T1000 (cell line): ENCODE measurements at regions not wholly inside any gene's neighbourhood (a gene's known extent, or its start where the extent isn't known, plus 50 kb on each side); places are given as distances from the start of the nearest gene placed in this dataset.
A peak's percentile ranks its signal among the peaks of the same experiment; 100 is the strongest.
"Not testable (repeated sequence)": the region's sequence is repeated elsewhere in the genome, so short reads cannot be mapped to it uniquely, and the experiment has no call there.

Experiments
- DNase-seq: peaks from one replicate; lab custom pipeline; 2025; ENCODE audit warnings: mixed read lengths; lab: John Stamatoyannopoulos, UW

DNA sequence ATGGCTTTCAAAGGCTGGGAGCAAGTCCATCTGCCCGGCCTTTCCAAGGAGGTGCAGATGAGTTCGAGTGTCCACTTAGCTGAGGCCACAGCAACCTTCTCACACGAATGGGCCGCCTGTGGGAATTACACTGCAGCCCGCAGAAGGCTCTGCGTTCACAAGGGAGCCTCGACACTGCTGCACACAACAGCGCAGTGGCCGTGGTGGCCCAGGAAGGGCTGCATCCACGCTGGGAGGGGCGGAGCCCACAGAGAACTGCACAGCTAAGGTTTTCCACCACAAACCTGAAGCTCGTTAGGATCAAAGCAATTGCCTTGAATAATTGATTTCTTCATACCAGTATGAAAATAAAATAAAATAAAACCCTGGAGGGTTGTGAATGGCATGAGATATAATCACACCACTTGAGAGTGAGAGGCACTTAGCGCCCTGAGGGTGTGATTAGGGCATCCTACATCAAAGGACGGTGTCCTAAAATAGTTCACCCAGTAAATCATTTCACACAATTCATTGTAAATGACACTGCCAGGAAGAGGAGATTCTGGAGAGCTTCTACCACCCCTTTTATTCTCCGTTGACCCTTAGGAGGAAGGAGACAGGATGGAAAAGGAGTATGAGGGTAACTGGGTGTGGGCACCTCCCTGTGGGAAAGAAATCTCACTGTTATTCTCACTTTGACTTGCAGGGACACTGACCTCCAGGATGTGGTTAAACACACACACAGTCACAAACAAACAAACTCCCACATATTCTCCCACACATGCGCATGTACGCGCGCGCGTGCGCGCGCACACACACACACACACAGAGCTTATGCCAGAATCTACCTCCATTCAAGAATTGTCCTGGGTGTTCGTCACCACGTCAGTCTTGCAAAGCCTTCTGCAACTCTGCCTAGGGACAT is 256.6 kb upstream of the ID2 start:
- DNase-seq = no peak

DNA sequence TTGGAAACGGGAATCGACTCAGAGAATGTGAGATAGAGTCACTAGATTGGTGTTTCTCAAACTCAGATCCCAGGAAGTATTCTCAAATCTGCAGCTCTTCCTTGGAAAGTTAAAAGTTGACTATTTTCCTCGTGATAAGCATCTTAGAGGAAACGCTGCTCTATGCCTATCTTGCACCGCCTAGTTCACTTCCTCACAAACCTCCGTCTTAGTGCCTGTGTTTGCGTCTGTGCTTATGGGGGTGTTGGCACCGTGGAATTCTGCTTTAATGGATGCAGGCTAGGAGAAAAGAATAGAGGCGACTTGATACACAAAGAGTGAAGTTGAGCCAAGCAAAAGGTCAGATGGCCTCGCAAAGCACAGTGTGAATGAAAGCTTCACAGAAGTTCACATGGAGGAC is 255.3 kb upstream of the ID2 start:
- DNase-seq = no peak

DNA sequence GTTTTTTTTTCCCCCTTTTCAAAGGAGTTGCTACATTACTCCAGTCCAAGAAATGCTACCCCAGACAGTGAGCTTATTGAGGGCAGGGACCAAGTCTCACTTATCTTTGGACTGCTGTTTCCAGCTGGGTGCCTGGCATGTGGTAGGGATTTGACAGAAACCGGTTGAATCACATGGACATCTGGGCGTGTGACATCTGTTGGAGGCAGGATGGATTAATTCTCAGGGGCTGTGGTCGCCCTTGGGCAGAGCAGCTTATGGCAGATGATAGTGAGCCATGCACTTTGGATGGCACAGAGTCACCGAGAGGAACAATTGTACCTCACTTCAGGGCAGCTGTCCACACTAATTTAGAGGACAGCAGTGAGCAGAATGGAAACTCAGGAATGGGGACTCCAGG is 254.6 kb upstream of the ID2 start:
- DNase-seq = no peak

DNA sequence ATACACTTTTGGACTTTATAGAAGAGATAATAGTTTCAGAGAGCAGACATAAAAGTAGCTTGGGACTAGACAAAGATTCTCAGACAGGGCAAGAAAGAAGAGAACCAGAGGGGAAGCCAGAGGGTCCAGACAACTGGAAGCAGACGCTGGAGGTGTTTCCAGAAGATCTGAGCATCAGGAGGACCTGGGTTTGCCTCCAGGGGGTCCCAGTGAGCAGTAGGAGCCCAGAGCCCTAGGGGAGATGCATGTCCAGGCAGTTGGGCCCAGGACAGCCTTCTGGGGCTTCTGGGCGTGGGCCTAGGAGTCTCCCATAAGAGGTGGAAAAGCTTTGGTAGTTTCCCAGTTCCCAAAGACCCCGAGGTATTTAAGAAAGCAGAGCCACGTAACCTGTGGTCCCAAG is 251.2 kb upstream of the ID2 start:
- no peak for DNase-seq

DNA sequence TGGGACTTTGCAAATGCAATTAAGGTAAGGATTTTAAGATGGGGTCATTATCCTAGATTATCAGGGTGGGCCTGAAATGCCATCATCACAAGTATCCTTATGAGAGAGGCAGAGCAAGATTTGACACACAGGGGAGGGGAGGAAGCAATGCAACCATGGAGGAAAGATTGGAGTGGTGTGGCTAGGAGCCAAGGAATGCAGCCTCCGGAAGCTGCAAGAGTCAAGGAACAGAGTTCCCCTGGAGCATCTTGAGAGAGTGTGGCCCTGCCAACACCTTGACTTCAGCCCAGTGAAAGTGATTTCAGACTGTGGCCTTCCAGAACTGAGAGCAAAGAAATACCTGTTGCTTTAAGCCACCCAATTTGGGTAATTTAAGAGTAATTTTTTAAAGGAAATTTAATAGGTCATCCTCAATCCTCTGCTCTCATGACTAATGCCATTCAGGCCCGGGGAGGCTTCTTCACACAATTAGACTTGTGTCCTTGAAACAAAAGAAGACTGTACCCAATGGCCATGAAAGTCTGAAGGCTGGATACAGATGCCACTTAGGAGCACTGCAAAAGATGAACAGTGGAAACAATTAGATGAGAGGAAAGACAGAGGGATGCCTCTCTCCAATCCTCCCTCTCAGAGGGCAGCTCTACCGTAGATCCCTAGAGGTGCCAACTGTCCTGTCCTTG is 250.3 kb upstream of the ID2 start:
- DNase-seq = no peak

DNA sequence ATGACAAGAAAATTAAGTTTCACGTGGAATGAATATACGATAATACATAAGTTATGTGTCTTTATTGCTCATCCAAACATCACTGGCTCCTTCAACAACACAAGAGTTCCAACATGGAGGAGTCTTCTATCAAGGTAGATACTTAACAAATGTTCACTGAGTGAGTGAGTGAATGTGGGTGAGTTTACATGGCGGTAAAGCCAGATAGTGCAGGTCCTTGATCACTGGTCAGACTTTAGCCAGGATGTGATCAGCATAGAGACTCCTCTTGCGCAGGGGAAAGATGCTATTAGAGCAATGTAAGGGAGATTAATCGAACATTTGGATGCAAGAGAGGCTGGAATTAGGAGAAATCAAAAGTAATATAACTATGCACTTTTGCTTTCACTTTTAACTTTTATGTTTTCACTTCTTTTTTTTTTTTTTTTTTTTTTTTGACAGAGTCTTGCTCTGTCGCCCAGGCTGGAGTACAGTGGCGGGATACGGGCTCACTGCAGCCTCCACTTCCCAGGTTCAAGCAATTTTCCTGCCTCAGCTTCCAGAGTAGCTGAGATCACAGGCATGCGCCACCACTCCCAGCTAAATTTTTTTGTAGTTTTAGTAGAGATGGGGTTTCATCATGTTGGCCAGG is 249.0 kb upstream of the ID2 start:
- DNase-seq = no peak

DNA sequence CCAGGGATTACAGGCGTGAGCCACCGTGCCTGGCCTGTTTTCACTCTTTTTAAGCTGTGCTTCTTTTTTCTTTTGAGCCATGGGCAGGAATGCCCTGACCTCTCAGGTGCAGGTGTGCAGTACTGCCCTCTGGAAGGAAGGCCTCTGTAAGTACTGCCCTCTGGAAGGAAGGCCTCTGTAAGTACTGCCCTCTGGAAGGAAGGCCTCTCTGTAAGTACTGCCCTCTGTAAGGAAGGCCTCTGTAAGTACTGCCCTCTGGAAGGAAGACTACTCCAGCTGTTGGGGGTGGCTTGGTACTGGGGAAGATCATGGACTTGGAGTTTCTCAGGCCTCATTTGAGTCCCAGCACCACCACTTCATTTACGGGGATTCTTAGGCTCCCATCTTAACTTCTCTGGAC is 248.5 kb upstream of the ID2 start:
- DNase-seq = no peak

DNA sequence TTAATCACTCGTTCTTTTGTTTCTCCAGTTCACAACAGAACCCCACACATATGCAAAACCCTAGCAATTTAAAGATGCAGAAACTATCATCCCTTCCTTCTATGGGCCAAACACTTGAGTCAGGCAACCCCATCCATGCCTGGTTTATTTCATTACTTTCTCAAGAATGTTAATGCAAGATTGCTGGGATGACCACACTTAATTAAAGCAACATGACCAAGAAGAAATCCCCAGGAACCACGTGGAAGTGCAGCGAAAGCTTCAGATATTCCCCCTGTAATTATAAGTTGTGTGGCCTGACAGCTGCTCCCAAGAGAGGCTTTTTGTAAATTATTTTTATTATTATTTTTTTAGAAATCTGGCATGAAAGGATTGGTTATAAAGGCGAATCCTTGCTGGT is 246.2 kb upstream of the ID2 start:
- no peak for DNase-seq

DNA sequence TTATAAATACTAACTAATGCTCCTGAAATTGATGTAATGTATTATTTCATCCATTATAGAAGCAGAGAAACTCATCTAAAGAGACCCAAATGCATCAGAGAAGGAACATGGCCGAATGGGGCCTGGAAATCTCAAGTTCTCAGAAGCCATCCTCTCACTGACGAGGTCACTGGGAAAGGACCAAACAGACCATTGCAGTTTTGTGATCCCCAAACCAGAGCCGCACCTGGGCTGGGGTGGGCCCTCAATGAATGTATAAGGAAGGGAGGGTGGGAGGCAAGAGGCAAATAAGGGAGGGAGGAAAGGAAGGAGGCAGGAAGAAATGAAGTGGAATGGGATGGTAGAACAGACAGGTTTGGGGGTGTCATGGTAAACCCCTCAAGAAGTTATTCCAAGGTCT is 245.3 kb upstream of the ID2 start:
- DNase-seq = no peak

DNA sequence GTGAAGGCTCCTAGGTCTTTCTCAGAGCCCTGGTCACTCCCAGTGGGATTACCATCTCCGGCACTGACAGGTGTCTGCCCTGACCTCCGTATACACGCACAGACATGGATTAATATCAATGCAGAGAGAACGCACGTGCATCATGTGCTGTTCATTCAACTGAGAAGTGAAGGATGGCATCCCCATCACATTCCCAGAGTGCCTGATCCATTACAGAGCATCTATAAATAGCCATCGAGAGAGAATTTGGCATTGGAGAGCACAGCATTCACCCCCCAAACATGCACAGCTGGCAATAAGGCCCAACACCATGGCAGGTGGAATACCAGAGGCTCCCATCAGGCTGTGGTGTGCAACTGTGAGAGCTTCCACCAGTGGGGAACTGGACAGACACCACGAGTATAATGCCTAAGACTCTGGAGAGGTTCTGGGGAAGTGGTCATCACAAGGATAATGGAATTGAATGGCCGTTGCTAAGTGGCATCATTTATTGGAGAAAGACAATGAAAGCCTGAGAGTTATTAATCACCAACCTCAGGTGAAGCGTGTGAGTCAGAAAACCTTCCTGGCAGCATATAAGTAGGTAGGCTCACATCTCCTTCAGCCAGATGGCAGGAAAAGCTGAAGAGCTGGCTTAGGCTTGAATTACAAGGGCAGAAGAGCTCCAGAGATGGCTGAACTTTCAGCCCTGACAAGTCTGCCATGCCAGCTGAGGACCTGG is 244.5 kb upstream of the ID2 start:
- no peak for DNase-seq

DNA sequence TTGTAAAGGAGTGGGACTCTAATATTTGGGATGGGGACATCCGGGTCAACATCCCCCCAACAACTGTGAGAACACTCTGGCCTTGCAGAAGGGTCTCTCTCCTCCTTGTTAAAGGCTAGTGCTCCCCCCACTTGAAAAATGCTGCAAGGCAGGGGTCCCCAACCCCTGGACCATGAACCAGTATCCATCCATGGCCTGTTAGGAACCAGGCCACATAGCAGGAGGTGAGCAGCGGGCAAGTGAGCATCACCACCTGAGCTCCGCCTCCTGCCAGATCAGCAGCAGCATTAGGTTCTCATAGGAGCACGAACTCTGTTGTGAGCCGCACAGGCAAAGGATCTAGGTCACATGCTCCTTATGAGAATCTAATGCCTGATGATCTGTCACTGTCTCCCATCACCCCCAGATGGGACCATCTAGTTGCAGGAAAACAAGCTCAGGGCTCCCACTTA is 243.9 kb upstream of the ID2 start:
- no peak for DNase-seq

DNA sequence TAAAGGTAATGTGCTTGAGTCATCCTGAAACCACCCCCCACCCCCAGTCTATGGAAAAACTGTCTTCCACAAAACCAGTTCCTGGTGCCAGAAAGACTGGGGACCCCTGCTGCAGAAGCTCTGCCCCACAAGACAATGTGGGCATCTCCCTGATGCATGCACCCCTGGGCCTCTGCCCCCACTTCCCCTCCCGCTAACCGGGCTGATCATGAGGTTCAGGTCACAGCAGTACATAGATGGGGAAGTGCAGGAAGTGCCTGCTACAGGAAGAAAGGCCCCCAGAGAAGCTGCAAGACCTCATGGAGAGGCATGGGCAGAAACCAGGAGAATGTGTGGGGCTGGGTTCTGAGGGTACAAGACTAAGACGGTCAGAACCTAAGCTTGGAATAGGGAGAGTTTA is 243.4 kb upstream of the ID2 start:
- DNase-seq = no peak

DNA sequence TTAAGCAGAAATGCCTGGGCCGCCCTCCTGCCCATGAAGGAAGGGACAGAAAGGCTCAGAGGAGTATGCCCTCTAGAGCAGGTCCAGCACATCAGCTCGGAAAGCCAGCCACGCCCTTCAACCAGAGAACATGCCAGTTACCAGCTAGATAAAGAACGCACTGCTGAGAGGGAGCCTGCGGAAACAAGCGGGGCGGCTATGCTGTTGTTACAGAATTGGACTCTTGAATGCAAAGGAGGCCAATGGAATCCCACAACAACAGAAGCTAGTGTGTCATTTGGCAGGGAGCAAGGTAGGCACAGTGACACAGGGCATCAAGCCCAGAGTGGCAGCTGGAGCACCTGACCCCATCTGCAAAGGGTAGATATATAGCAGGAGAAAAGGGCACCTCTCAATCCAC is 242.9 kb upstream of the ID2 start:
- no peak for DNase-seq

DNA sequence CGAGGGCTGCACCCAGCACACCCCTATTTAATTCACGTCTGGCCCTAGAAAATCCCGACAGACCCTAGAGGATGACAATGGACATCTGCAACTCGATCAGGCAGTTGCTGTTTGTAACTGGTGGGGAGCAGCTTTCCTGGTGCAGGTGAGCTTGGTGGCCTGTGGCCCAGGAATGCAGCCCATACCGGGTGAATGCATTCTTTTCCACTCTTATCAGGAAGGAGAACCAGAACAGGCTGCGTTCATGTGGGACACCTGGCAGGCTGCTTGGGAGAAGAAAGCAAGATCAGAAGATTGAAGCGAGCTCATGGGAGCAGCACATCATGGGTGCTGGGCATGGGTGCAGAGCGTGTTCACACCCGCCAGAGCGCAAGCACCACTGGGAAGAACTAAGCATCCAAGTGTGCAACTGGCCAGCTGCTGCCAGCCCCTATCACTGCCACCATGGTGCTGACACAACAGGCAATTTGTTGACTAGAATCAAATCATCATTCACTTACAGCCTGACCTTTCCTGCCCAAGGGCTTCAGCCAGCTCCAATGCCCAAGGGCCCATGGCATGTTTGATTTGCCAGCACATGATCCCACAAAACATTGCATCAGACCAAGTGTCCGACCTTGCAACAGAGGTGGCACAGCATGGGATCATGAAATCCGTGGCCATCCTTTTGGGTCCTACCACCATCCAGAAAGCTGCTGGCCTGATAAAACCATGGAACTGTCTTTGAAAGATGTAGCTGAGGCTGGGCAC is 241.7 kb upstream of the ID2 start:
- DNase-seq = no peak

DNA sequence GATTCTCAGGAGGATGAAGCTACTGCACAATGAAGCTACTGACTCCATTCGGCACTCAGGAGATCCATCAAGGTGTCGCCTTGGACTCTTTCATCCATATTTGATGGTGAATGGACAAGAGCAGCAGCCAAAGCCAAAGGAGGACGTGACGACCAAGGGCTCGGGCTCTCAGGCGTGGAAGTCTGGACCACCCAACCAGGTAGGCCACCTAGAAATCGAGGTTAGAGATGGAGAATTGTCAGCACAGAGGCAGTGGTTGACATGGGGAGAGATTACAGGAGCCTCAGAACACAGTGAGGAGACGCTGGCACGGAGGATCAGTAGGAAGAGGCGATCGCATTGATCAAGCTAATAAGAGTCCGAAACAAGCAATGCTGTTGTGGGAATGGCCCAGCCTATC is 240.5 kb upstream of the ID2 start:
- no peak for DNase-seq

DNA sequence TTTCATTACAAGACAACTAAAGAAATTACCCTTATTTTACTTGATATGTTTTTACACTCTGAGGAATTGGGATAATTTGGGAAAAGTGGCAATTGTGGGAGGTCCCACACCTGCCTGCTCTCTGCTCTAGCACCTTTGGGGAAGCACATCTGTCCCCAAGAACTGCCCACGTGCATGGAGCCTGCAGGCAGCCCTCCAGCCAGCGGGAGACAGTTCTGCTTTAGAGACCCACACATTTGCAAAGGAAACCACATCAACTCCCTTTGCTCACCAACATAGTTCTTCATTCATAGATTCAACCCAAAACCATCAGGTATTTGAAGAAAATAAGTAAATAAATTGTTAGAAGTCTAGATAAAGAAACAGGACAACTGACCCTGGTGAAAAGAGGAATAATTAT is 239.9 kb upstream of the ID2 start:
- no peak for DNase-seq

DNA sequence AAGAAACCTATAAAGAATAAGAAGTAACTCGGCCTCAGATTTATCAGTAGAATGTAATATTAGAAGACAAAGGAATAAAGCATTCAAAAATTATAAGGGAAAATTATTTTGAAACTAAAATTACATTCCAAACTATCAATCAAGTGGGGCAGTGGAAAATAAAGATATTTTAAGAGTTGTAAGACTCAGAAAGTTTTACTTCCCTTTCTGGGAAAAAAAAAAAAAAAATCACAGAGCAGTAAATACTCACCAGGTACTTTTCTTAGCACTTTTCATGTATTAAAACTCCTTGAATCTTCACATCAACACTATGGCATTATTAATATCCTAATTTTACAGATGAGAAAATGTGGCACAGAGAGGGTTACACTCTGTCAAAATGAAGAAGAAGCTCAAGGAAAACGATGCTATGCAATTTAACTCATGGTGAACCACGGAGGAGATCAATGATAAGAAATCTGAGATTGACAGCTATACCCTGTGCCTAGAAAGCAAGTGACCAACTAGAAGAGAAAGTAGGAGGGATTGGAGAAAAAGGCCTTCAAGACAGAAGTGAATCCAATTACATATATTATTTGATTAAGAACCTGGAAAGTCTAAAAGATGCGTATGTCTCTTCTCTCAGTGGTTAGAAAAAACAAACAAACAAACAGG is 238.9 kb upstream of the ID2 start:
- DNase-seq = no peak

DNA sequence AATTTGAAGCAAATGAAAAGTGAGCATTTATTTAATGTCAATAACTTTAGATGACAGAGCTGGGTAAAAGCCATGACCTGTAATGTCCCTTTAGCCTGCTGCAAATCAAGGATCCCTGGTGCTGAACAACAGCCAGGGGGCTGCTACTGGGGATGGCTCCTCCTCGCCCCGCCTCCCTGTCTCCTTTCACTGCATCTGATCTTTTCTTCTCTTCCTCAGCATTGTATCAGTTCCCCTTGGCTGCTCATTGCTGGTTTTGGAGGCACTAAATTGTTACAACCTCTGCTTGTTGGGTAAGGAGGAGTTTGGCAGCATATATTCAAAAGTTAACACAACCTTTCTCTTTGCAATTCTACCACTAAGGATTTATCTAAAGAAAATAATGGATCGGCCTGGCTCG is 236.3 kb upstream of the ID2 start:
- no peak for DNase-seq

DNA sequence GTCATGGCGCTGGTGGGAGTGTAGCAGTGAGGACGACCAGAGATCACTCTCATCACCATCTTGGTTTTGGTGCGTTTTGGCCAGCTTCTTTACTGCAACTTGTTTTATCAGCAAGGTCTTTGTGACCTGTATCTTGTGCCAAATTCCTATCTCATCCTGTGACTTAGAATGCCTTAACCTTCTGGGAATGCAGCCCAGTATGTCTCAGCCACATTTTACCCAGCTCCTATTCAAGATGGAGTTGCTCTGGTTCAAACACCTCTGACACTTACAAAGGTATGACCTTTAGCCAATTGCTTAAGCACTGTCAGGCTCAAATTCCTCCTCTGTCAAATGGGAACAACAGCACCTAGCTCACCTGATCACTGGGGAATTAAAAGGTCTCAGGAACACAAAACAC is 235.1 kb upstream of the ID2 start:
- not testable (repeated sequence) for DNase-seq

DNA sequence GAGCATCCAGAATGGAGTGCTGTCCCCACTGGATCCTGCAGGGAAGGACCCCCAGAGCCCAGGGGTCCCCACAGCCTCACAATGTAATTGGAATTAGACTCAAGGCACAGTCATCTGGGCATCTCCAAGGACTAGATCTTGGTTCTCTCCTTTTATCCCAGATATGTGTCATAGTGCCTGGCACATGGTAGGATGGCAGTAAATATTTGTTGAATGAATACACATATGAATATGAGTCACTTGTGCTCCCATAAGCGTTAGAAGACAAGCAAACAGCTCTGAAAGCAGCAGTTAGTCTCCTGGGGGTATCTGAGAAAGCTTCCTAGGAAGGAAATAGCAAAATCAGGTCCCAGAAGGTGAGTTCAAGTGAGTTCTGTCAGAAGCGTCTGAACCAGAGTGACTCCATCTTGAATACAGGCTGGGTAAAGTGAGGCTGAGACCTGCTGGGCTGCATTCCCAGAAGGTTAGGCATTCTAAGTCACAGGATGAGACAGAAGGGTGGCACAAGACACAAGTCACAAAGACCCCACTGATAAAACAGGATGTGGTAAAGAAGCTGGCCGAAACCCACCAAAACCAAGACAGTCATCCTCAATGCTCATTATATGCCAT is 234.1 kb upstream of the ID2 start:
- DNase-seq = peak; percentile 45
